ENCODE measurements at regions not wholly inside any gene's neighbourhood (a gene's known extent, or its start where the extent isn't known, plus 50 kb on each side); places are given as distances from the start of the nearest gene placed in this dataset.
"Not testable (repeated sequence)": the region's sequence is repeated elsewhere in the genome, so short reads cannot be mapped to it uniquely, and the experiment has no call there.

DNA sequence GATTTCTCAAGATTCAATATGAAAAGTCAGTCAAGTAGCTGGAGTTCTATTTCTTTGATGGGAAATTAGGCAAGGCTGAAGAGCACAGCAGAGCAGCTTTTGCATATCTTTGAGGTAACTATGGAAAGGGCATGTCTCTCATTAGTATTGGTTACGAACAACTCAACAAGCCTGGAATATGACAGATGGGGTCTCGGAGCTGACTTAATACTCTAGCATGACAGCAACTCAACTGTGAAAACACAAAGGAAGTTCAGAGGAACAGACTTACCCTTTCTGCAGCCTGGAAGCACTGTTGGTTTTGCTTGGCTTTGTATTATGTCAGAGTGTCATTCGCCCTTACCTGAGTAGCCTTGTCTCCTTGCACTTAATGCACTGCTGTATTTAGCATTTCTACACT lies 79.9 kb upstream of the AADAT start:
- ChIA-PET POLR2A (ENCODE audit: unreplicated experiment) (no interaction called here), CTCF (no interaction called here)
- Histone ChIP-seq H3K4me3 (ENCODE audit: low read length) (no peak overlapping the region), H4K20me1 (ENCODE audit: low read length) (no peaks in the 10 kb centered on the region), H3K9me3 (ENCODE audit: low read length) (no peaks in the 10 kb centered on the region), H2AFZ (ENCODE audit: low read length) (no peak overlapping the region), H3K79me2 (ENCODE audit: low read length) (no peaks in the 10 kb centered on the region), H3K9ac (ENCODE audit: low read length) (no peak overlapping the region), H3K4me1 (ENCODE audit: insufficient read depth, low read length) (no peaks in the 10 kb centered on the region), H3K4me2 (ENCODE audit: low read length) (no peak overlapping the region), H3K27ac (ENCODE audit: low read length) (no peak overlapping the region), H3K27me3 (ENCODE audit: low read length) (no peaks in the 10 kb centered on the region), H3F3A (ENCODE audit: low read length, unreplicated experiment) (no peaks in the 10 kb centered on the region), H3K9me2 (replicated peaks; ENCODE audit: low read length) (no peaks in the 10 kb centered on the region), H3K36me3 (ENCODE audit: low read depth, low read length) (no peaks in the 10 kb centered on the region)
- TF ChIP-seq, protein P1, sequence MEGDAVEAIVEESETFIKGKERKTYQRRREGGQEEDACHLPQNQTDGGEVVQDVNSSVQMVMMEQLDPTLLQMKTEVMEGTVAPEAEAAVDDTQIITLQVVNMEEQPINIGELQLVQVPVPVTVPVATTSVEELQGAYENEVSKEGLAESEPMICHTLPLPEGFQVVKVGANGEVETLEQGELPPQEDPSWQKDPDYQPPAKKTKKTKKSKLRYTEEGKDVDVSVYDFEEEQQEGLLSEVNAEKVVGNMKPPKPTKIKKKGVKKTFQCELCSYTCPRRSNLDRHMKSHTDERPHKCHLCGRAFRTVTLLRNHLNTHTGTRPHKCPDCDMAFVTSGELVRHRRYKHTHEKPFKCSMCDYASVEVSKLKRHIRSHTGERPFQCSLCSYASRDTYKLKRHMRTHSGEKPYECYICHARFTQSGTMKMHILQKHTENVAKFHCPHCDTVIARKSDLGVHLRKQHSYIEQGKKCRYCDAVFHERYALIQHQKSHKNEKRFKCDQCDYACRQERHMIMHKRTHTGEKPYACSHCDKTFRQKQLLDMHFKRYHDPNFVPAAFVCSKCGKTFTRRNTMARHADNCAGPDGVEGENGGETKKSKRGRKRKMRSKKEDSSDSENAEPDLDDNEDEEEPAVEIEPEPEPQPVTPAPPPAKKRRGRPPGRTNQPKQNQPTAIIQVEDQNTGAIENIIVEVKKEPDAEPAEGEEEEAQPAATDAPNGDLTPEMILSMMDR (conservative IDR thresholded peaks at IDR 0.05; ENCODE audit: low read depth, low read length), result no peak
- no peak for TF ChIP-seq EZH2 (IDR thresholded peaks at IDR 0.05; ENCODE audit: low read length, unreplicated experiment)
- TF ChIP-seq EZH2phosphoT487 (IDR thresholded peaks at IDR 0.05; ENCODE audit: borderline replicate concordance, low read length), result no peak
- ATAC-seq (no peak), DNase-seq (no peak)
- intact Hi-C loops (cut with micrococcal nuclease), result no loop called here
- no TSS peak for BruUV-seq (replicated peaks)

DNA sequence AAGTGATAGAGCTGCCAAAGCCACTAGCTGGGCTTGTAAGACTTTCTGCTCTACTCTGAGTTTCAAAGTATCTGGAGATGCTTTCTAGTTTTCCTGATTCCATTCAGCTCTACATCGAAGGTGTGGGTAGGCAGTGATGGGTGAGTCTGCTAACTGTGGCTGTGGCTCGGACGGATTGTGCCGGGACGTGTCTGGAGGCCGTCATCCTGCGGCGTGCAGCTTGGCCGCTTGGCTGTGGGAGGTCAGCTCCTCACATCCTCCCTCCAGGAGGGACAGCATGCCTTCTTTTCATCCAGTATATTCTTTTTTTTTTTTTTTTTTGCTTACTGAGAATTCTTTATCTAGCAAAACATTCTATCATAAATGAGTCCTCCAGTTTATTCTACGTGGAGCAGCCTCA lies 77.9 kb upstream of the AADAT start:
- Histone ChIP-seq H3K9me3 (ENCODE audit: low read length) (no peaks in the 10 kb centered on the region), H3K27me3 (ENCODE audit: low read length) (0 out of 2 replicates have a peak, but pooled peaks cover 5% of the 10 kb centered on the region), H3K4me3 (ENCODE audit: low read length) (no peak overlapping the region), H3K79me2 (ENCODE audit: low read length) (no peaks in the 10 kb centered on the region), H3K4me2 (ENCODE audit: low read length) (no peak overlapping the region), H3K9me2 (replicated peaks; ENCODE audit: low read length) (no peaks in the 10 kb centered on the region), H2AFZ (ENCODE audit: low read length) (no peak overlapping the region), H3K27ac (ENCODE audit: low read length) (no peak overlapping the region), H3K36me3 (ENCODE audit: low read depth, low read length) (no peaks in the 10 kb centered on the region), H3K9ac (ENCODE audit: low read length) (no peak overlapping the region), H3K4me1 (ENCODE audit: insufficient read depth, low read length) (no peaks in the 10 kb centered on the region), H3F3A (ENCODE audit: low read length, unreplicated experiment) (no peaks in the 10 kb centered on the region), H4K20me1 (ENCODE audit: low read length) (no peaks in the 10 kb centered on the region)
- DNase-seq (no peak), ATAC-seq (no peak)
- ChIA-PET CTCF (no interaction called here), POLR2A (ENCODE audit: unreplicated experiment) (no interaction called here)
- BruUV-seq (replicated peaks), result no TSS peak
- TF ChIP-seq EZH2phosphoT487 (IDR thresholded peaks at IDR 0.05; ENCODE audit: borderline replicate concordance, low read length) (no peak), EZH2 (IDR thresholded peaks at IDR 0.05; ENCODE audit: low read length, unreplicated experiment) (no peak)
- TF ChIP-seq, protein P1 (conservative IDR thresholded peaks at IDR 0.05; ENCODE audit: low read depth, low read length), result no peak
- intact Hi-C loops (cut with micrococcal nuclease), result no loop called here

GRCh38 chr4:170166193-170166592 lies 76.4 kb upstream of the AADAT start:
- H3F3A ChIP-seq (ENCODE audit: low read length, unreplicated experiment); ATAC-seq: not testable (repeated sequence)

More at GRCh38 chr4:170166193-170166592, 76.4 kb upstream of the AADAT start:
- H3K79me2 ChIP-seq (ENCODE audit: low read length); H3K4me3 ChIP-seq (ENCODE audit: low read length); intact Hi-C loops (cut with micrococcal nuclease); BruUV-seq (replicated peaks); H3K4me2 ChIP-seq (ENCODE audit: low read length); POLR2A ChIA-PET (ENCODE audit: unreplicated experiment); H2AFZ ChIP-seq (ENCODE audit: low read length); H3K9ac ChIP-seq (ENCODE audit: low read length); H3K4me1 ChIP-seq (ENCODE audit: insufficient read depth, low read length); DNase-seq; H4K20me1 ChIP-seq (ENCODE audit: low read length); H3K36me3 ChIP-seq (ENCODE audit: low read depth, low read length); H3K9me2 ChIP-seq (replicated peaks; ENCODE audit: low read length); H3K27ac ChIP-seq (ENCODE audit: low read length); H3K27me3 ChIP-seq (ENCODE audit: low read length); CTCF ChIA-PET; H3K9me3 ChIP-seq (ENCODE audit: low read length): not testable (repeated sequence)
